H1 (cell line): ENCODE measurements at regions not wholly inside any gene's neighbourhood (a gene's known extent, or its start where the extent isn't known, plus 50 kb on each side); places are given as distances from the start of the nearest gene placed in this dataset.

Experiments used
- HDAC6 ChIP-seq: IDR thresholded peaks from one replicate; pipeline ENCODE4 v1.7.1; 2012; ENCODE audit warnings: low read depth, mild to moderate bottlenecking, inconsistent platforms, low read length, moderate library complexity
- JUN ChIP-seq: IDR thresholded peaks from 2 replicates; pipeline ENCODE4 v1.6.1; 2011; ENCODE audit warnings: low read depth, mild to moderate bottlenecking, improper control_type of control experiment, low read length
- MAFK ChIP-seq: IDR thresholded peaks from 2 replicates; pipeline ENCODE4 v1.6.1; 2012; ENCODE audit warnings: low read depth, mild to moderate bottlenecking, improper control_type of control experiment, low read length
- POU5F1 ChIP-seq: IDR thresholded peaks from 2 replicates; pipeline ENCODE4 v1.6.1; 2011; ENCODE audit warnings: low read depth, mild to moderate bottlenecking, low read length, moderate library complexity
- RAD21 ChIP-seq, 2 experiments: IDR thresholded peaks in 1 of 2; conservative IDR thresholded peaks in 1 of 2; 2 replicates each; pipeline ENCODE4 v1.6.1; 2011; ENCODE audit warnings: low read depth in 2 of 2, low read length in 2 of 2, improper control_type of control experiment in 1 of 2, inconsistent platforms in 1 of 2, mild to moderate bottlenecking in 1 of 2, moderate library complexity in 1 of 2
- SAP30 ChIP-seq: fragments of 300-600 bp; sonication (generic); IDR thresholded peaks from 2 replicates; pipeline ENCODE4 v1.7.1; 2012; ENCODE audit warnings: low read length, moderate library complexity, mild to moderate bottlenecking, inconsistent platforms; ENCODE audit not compliant: insufficient read depth, insufficient replicate concordance
- TF ChIP-seq, protein P1 (sequence below): IDR thresholded peaks from 2 replicates; pipeline ENCODE4 v1.6.1; 2011; ENCODE audit warnings: low read length, improper control_type of control experiment
- TF ChIP-seq, protein P2 (sequence below): IDR thresholded peaks from 2 replicates; pipeline ENCODE4 v1.6.1; 2012; ENCODE audit warnings: inconsistent platforms

DNA sequence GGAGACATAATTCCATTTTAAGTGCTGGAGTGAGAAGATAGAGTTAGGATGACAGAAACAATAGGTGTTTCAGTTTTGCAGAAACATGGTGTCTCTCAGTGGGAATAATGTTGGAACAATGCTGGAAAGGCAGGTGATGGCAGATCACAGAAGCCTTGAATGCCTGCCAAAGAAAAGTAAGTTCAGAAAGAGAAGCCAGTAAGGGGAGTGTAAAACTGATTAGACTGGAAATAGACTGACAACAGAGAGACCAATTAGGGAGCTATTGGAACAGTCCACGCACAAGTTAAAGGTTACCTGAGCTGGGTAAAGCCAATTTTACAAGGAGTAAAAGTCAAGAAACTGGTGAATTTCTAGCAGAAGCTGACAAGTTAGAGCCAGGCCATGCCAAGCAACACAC is 142.9 kb downstream of the TFAP2A start (continued):
- TF ChIP-seq, protein P1, sequence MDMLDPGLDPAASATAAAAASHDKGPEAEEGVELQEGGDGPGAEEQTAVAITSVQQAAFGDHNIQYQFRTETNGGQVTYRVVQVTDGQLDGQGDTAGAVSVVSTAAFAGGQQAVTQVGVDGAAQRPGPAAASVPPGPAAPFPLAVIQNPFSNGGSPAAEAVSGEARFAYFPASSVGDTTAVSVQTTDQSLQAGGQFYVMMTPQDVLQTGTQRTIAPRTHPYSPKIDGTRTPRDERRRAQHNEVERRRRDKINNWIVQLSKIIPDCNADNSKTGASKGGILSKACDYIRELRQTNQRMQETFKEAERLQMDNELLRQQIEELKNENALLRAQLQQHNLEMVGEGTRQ: no peak
- TF ChIP-seq SAP30: no peak
- TF ChIP-seq, protein P2, sequence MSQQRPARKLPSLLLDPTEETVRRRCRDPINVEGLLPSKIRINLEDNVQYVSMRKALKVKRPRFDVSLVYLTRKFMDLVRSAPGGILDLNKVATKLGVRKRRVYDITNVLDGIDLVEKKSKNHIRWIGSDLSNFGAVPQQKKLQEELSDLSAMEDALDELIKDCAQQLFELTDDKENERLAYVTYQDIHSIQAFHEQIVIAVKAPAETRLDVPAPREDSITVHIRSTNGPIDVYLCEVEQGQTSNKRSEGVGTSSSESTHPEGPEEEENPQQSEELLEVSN: no peak
- no peak for TF ChIP-seq RAD21 (IDR thresholded peaks at IDR 0.05 in 1 of 2, conservative IDR thresholded peaks at IDR 0.05 in 1 of 2; ENCODE audit: low read depth in 2 of 2, low read length in 2 of 2)
- no peak for TF ChIP-seq JUN
- TF ChIP-seq MAFK: no peak
- TF ChIP-seq POU5F1: no peak
- TF ChIP-seq HDAC6: no peak
